ENCODE measurements at regions not wholly inside any gene's neighbourhood (a gene's known extent, or its start where the extent isn't known, plus 50 kb on each side); places are given as distances from the start of the nearest gene placed in this dataset.

GRCh38 chr15:95252404-95252803, 1021.0 kb downstream of the MCTP2 start:
- TF ChIP-seq EP300 (IDR thresholded peaks at IDR 0.05) (no peak), POLR2A (IDR thresholded peaks at IDR 0.05) (no peak)
- TF ChIP-seq, protein P1, sequence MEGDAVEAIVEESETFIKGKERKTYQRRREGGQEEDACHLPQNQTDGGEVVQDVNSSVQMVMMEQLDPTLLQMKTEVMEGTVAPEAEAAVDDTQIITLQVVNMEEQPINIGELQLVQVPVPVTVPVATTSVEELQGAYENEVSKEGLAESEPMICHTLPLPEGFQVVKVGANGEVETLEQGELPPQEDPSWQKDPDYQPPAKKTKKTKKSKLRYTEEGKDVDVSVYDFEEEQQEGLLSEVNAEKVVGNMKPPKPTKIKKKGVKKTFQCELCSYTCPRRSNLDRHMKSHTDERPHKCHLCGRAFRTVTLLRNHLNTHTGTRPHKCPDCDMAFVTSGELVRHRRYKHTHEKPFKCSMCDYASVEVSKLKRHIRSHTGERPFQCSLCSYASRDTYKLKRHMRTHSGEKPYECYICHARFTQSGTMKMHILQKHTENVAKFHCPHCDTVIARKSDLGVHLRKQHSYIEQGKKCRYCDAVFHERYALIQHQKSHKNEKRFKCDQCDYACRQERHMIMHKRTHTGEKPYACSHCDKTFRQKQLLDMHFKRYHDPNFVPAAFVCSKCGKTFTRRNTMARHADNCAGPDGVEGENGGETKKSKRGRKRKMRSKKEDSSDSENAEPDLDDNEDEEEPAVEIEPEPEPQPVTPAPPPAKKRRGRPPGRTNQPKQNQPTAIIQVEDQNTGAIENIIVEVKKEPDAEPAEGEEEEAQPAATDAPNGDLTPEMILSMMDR (IDR thresholded peaks at IDR 0.05), result no peak

Data from suprapubic skin (tissue), 3 donors.